ENCODE measurements at regions not wholly inside any gene's neighbourhood (a gene's known extent, or its start where the extent isn't known, plus 50 kb on each side); places are given as distances from the start of the nearest gene placed in this dataset.
"Not testable (repeated sequence)": the region's sequence is repeated elsewhere in the genome, so short reads cannot be mapped to it uniquely, and the experiment has no call there.

DNA sequence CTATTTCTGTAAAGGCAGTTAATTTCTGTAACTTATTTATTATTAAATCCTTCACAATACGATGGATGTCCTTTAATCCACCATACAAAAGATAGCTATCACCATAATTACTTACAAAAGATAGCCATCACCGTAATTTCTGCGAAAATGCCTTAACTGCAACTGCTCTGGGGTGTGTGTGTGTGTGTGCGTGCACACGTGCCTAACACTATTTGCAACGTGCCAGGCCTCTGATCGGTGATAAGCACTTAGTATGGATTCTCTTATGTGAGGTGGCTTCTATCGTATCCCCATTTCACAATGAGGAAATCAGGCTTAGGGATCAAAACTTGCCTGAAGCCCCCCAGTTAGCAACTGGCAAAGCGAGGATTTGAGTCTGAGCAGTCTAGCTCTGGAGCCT, 67.1 kb upstream of the RBM24 start:
- Histone ChIP-seq H2AFZ (ENCODE audit: insufficient read depth, low read depth, low read length, poor library complexity, severe bottlenecking) (no peak overlapping the region), H3K36me3 (replicated peaks in 1 of 2; ENCODE audit: control insufficient read depth in 1 of 2, insufficient read depth in 2 of 2, low read length in 2 of 2) (no peaks in the 10 kb centered on the region), H3K4me1 (ENCODE audit: control insufficient read depth in 1 of 2, insufficient read depth in 2 of 2, low read length in 2 of 2) (no peaks in the 10 kb centered on the region), H3K27me3 (ENCODE audit: control insufficient read depth in 2 of 2, insufficient read depth in 2 of 2, low read length in 2 of 2) (no peaks in the 10 kb centered on the region), H3K27ac (ENCODE audit: low read depth in 1 of 2, low read length in 2 of 2) (no peak overlapping the region), H4K20me1 (ENCODE audit: insufficient read depth, low read length) (no peaks in the 10 kb centered on the region), H3K4me2 (replicated peaks; ENCODE audit: extremely low read depth, low read length, poor library complexity, severe bottlenecking) (no peak overlapping the region), H3K79me2 (ENCODE audit: insufficient read depth, low read length) (no peaks in the 10 kb centered on the region), H3K9ac (ENCODE audit: insufficient read depth, low read length, poor library complexity, severe bottlenecking) (no peak overlapping the region), H3K9me3 (replicated peaks in 1 of 2; ENCODE audit: control insufficient read depth in 1 of 2, insufficient read depth in 1 of 2, low read length in 2 of 2) (peaks cover 0 to 5% of the 10 kb centered on the region in 2 donors), H3K4me3 (replicated peaks in 1 of 3; ENCODE audit: low read depth in 2 of 3, low read length in 3 of 3) (no peak overlapping the region)
- H3K9me3 Mint-ChIP-seq, result peaks cover 0 to 11% (median 5%) of the 10 kb centered on the region in 7 donors
- no peaks in the 10 kb centered on the region for H3K4me1 Mint-ChIP-seq
- no peak for DNase-seq
- WGBS (ENCODE audit: insufficient coverage), result 98% methylated on average over 6 of the region's 9 CpGs
- H3K36me3 Mint-ChIP-seq, result no peaks in the 10 kb centered on the region
- intact Hi-C loops (cut with micrococcal nuclease), result no loop called here
- no peak overlapping the region for H3K4me3 Mint-ChIP-seq
- peaks cover 2 to 8% (median 4%) of the 10 kb centered on the region in 3 donors for H3K27me3 Mint-ChIP-seq (ENCODE audit: low read depth in 3 of 3)
- TF ChIP-seq, protein P1, sequence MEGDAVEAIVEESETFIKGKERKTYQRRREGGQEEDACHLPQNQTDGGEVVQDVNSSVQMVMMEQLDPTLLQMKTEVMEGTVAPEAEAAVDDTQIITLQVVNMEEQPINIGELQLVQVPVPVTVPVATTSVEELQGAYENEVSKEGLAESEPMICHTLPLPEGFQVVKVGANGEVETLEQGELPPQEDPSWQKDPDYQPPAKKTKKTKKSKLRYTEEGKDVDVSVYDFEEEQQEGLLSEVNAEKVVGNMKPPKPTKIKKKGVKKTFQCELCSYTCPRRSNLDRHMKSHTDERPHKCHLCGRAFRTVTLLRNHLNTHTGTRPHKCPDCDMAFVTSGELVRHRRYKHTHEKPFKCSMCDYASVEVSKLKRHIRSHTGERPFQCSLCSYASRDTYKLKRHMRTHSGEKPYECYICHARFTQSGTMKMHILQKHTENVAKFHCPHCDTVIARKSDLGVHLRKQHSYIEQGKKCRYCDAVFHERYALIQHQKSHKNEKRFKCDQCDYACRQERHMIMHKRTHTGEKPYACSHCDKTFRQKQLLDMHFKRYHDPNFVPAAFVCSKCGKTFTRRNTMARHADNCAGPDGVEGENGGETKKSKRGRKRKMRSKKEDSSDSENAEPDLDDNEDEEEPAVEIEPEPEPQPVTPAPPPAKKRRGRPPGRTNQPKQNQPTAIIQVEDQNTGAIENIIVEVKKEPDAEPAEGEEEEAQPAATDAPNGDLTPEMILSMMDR (IDR thresholded peaks at IDR 0.05), result no peak
- no peak overlapping the region for H3K27ac Mint-ChIP-seq

DNA sequence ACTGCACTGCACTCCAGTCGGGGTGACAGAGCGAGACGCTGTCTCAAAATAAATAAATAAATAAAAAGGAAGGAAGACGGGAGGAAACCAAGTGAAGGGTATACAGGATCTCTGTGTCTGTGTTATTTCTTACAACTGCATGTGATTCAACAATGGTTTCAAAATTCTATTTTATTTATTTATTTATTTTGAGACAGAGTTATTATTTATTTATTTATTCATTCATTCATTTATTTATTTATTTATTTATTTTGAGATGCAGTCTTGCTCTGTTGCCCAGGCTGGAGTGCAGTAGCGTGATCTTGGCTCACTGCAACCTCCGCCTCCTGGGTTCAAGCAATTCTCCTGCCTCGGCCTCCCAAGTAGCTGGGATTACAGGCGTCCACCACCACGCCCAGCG, 64.2 kb upstream of the RBM24 start:
- H3K4me1 ChIP-seq (ENCODE audit: control insufficient read depth in 1 of 2, insufficient read depth in 2 of 2, low read length in 2 of 2); H3K79me2 ChIP-seq (ENCODE audit: insufficient read depth, low read length); H3K4me2 ChIP-seq (replicated peaks; ENCODE audit: extremely low read depth, low read length, poor library complexity, severe bottlenecking); H3K9me3 Mint-ChIP-seq; H3K27ac ChIP-seq (ENCODE audit: low read depth in 1 of 2, low read length in 2 of 2); H3K27ac Mint-ChIP-seq; H3K4me1 Mint-ChIP-seq; H3K9ac ChIP-seq (ENCODE audit: insufficient read depth, low read length, poor library complexity, severe bottlenecking); H3K27me3 ChIP-seq (ENCODE audit: control insufficient read depth in 2 of 2, insufficient read depth in 2 of 2, low read length in 2 of 2); H3K36me3 ChIP-seq (replicated peaks in 1 of 2; ENCODE audit: control insufficient read depth in 1 of 2, insufficient read depth in 2 of 2, low read length in 2 of 2); H3K9me3 ChIP-seq (replicated peaks in 1 of 2; ENCODE audit: control insufficient read depth in 1 of 2, insufficient read depth in 1 of 2, low read length in 2 of 2); H3K4me3 ChIP-seq (replicated peaks in 1 of 3; ENCODE audit: low read depth in 2 of 3, low read length in 3 of 3); H3K27me3 Mint-ChIP-seq (ENCODE audit: low read depth in 3 of 3); H2AFZ ChIP-seq (ENCODE audit: insufficient read depth, low read depth, low read length, poor library complexity, severe bottlenecking); H3K4me3 Mint-ChIP-seq; H3K36me3 Mint-ChIP-seq; H4K20me1 ChIP-seq (ENCODE audit: insufficient read depth, low read length); DNase-seq; intact Hi-C loops (cut with micrococcal nuclease): not testable (repeated sequence)
- 96% methylated on average over 7 of the region's 10 CpGs for WGBS (ENCODE audit: insufficient coverage)

All from CD14-positive monocyte (primary cell).